ENCODE measurements at regions not wholly inside any gene's neighbourhood (a gene's known extent, or its start where the extent isn't known, plus 50 kb on each side); places are given as distances from the start of the nearest gene placed in this dataset.
A peak's percentile ranks its signal among the peaks of the same experiment; 100 is the strongest.

DNA sequence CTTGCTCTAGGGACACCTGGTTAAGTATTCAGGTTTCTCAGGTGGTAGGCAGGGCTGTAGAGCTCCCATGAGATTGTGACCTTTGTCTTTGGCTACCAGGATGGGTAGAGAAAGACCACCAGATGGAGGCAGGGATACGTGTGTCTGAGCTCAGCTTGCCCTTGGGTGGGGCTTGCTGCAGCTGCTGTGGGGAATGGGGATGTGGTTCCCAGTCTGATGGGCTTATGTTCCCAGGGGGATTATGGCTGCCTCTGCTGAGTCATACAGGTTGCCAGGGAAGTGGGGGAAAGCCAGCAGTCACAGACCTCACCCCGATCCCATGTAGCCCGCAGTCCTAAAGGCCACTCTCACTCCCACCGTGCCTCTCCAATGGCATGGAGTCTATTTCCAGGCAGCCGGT is 659.9 kb upstream of the KLF12 start:
- POLR2A ChIA-PET, result no interaction called here
- TF ChIP-seq, protein P1, sequence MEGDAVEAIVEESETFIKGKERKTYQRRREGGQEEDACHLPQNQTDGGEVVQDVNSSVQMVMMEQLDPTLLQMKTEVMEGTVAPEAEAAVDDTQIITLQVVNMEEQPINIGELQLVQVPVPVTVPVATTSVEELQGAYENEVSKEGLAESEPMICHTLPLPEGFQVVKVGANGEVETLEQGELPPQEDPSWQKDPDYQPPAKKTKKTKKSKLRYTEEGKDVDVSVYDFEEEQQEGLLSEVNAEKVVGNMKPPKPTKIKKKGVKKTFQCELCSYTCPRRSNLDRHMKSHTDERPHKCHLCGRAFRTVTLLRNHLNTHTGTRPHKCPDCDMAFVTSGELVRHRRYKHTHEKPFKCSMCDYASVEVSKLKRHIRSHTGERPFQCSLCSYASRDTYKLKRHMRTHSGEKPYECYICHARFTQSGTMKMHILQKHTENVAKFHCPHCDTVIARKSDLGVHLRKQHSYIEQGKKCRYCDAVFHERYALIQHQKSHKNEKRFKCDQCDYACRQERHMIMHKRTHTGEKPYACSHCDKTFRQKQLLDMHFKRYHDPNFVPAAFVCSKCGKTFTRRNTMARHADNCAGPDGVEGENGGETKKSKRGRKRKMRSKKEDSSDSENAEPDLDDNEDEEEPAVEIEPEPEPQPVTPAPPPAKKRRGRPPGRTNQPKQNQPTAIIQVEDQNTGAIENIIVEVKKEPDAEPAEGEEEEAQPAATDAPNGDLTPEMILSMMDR (IDR thresholded peaks at IDR 0.05; ENCODE audit: insufficient read depth, low read length, missing control alignments), result no peak
- CTCF ChIA-PET, result interaction anchor here (1.0 to 1.1 kb wide), 2 partner anchors 15 to 742 kb away, joined by 3 read pairs; no protein-coding TSS in a partner anchor
- no peak overlapping the region for H3K4me3 ChIP-seq (ENCODE audit: low read depth, low read length)
- no peak for DNase-seq (ENCODE audit: low read depth, low spot score)

DNA sequence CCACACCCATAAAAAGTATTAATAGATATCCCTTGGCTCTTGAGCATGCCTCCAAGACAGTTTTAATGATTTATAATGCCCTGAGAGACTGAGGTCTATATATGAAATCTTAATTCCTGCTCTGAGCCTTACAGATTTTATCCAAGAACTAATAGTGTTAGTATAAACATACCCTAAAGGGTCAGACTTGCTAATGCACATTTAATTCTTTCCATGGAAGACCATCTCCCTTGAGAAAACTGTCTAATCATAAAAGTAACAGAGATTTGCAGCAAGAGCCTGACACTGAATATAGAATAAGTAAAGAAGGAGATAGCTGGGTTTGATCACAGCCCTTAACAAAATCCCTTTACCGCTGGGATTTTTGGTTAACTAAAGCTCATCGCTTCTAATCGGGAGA is 650.8 kb upstream of the KLF12 start:
- CTCF ChIA-PET, result no interaction called here
- TF ChIP-seq, protein P1 (IDR thresholded peaks at IDR 0.05; ENCODE audit: insufficient read depth, low read length, missing control alignments), result no peak
- POLR2A ChIA-PET, result no interaction called here
- no peak overlapping the region for H3K4me3 ChIP-seq (ENCODE audit: low read depth, low read length)
- DNase-seq (ENCODE audit: low read depth, low spot score), result no peak

DNA sequence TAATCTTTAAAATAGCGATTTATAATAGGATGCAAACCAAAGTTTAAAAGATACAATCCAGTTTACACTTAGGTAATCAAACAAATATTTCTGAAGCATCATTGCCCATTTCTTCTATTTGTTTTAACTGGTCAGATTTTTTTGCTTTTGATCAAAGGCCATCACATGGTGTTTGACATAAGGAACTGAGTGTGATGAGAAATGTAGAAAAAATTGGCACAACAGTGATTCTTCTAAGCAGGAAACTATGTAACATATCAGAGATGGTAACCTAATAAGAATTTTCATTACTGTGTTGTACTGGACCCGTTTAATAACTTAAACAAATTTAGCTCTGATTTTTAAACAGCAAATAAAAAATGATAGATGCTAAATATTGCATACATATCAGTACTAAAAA is 644.7 kb upstream of the KLF12 start:
- TF ChIP-seq, protein P1 (IDR thresholded peaks at IDR 0.05; ENCODE audit: insufficient read depth, low read length, missing control alignments), result no peak
- H3K4me3 ChIP-seq (ENCODE audit: low read depth, low read length), result no peak overlapping the region
- ChIA-PET CTCF (interaction anchor here (0.8 to 1.5 kb wide), 3 partner anchors 8 to 15 kb away, joined by 3 read pairs; no protein-coding TSS in a partner anchor), POLR2A (no interaction called here)
- no peak for DNase-seq (ENCODE audit: low read depth, low spot score)

DNA sequence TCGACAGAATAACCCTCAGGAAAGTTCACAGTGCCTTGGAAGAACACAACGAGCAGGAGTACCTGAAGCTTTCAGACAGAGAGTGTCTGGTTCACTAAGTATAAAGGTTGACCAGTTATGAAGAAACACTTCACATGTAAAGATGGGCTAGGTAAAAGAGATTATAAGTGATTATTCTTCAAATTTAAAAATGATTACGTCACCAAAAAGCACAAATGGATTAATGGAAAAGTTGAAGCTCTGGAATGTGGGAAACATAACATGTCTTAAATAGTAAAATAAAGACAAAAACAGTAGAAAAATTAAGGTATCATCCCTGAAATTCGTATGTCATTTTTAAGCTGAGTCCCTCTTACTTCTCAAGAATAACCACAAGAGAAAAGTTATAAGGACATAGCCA is 643.9 kb upstream of the KLF12 start:
- DNase-seq (ENCODE audit: low read depth, low spot score), result no peak
- H3K4me3 ChIP-seq (ENCODE audit: low read depth, low read length), result no peak overlapping the region
- TF ChIP-seq, protein P1 (IDR thresholded peaks at IDR 0.05; ENCODE audit: insufficient read depth, low read length, missing control alignments), result no peak
- POLR2A ChIA-PET, result no interaction called here
- CTCF ChIA-PET, result interaction anchor here (1.0 to 1.5 kb wide), 2 partner anchors 9 to 10 kb away, joined by 3 read pairs; no protein-coding TSS in a partner anchor

DNA sequence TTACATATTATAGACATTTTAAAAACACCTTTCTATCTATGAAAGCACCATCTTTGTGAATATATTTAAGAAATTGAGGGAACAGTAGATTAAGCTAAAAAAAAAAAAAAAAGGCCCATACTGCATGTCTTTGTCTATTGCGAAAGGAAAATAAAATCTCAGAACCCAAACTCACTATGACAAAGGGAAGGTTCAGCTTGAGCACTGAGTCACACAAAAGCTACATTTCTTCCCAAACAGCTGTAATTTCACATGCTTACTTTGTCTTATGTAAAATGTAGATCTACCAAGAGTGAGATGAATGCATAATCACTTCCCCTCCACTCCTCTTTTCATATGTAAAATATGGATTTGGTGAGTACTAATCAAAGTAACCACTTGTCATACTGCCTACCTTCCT is 640.1 kb upstream of the KLF12 start:
- ChIA-PET POLR2A (no interaction called here), CTCF (interaction anchor here (0.6 to 1.2 kb wide), 2 partner anchors 55 to 659 kb away, joined by 3 read pairs; no protein-coding TSS in a partner anchor)
- H3K4me3 ChIP-seq (ENCODE audit: low read depth, low read length), result no peak overlapping the region
- DNase-seq (ENCODE audit: low read depth, low spot score), result peak; percentile 19
- TF ChIP-seq, protein P1 (IDR thresholded peaks at IDR 0.05; ENCODE audit: insufficient read depth, low read length, missing control alignments), result no peak

DNA sequence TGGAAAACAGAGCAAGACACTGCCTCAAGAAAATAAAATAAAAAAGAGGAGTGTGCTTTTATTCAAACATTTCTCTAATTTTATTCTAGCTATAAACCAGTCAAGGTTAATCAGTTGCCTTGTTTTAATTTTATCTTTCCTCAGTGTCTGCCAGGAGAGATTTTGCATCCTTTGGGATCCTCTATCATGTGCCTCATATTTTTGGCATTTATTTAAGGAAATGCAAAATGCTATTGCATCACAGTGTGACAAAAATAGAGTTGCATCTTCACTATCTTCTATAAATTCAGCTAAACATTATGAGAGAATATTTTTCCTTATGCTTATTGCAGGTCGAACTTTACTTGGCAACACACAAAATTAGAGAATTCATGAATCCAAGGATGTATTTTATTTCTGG is 639.0 kb upstream of the KLF12 start:
- TF ChIP-seq, protein P1 (IDR thresholded peaks at IDR 0.05; ENCODE audit: insufficient read depth, low read length, missing control alignments), result no peak
- no peak for DNase-seq (ENCODE audit: low read depth, low spot score)
- CTCF ChIA-PET, result no interaction called here

More for the DNA sequence above, 639.0 kb upstream of the KLF12 start:
- POLR2A ChIA-PET, result interaction anchor here (0.6 kb wide), 1 partner anchor 166 kb away, joined by 5 read pairs; no protein-coding TSS in a partner anchor
- H3K4me3 ChIP-seq (ENCODE audit: low read depth, low read length), result no peak overlapping the region

All from AG04449 (cell line).